ENCODE measurements at regions not wholly inside any gene's neighbourhood (a gene's known extent, or its start where the extent isn't known, plus 50 kb on each side); places are given as distances from the start of the nearest gene placed in this dataset.

- no peak for DNase-seq (ENCODE audit: low read depth, low spot score)
- TF ChIP-seq, protein P1, sequence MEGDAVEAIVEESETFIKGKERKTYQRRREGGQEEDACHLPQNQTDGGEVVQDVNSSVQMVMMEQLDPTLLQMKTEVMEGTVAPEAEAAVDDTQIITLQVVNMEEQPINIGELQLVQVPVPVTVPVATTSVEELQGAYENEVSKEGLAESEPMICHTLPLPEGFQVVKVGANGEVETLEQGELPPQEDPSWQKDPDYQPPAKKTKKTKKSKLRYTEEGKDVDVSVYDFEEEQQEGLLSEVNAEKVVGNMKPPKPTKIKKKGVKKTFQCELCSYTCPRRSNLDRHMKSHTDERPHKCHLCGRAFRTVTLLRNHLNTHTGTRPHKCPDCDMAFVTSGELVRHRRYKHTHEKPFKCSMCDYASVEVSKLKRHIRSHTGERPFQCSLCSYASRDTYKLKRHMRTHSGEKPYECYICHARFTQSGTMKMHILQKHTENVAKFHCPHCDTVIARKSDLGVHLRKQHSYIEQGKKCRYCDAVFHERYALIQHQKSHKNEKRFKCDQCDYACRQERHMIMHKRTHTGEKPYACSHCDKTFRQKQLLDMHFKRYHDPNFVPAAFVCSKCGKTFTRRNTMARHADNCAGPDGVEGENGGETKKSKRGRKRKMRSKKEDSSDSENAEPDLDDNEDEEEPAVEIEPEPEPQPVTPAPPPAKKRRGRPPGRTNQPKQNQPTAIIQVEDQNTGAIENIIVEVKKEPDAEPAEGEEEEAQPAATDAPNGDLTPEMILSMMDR (conservative IDR thresholded peaks at IDR 0.05): no peak
- peaks cover 4% of the 10 kb centered on the region for H3K9me3 Mint-ChIP-seq
- H3K27ac Mint-ChIP-seq (ENCODE audit: unreplicated experiment): no peak overlapping the region
- no peaks in the 10 kb centered on the region for H3K4me1 Mint-ChIP-seq
- H3K4me3 Mint-ChIP-seq: no peak overlapping the region
- no peaks in the 10 kb centered on the region for H3K36me3 Mint-ChIP-seq (ENCODE audit: low read depth)
- H3K27me3 Mint-ChIP-seq (ENCODE audit: low read depth): no peaks in the 10 kb centered on the region
These were observed 334.5 kb downstream of the C11orf87 start for GRCh38 chr11:109756521-109756920.

DNA sequence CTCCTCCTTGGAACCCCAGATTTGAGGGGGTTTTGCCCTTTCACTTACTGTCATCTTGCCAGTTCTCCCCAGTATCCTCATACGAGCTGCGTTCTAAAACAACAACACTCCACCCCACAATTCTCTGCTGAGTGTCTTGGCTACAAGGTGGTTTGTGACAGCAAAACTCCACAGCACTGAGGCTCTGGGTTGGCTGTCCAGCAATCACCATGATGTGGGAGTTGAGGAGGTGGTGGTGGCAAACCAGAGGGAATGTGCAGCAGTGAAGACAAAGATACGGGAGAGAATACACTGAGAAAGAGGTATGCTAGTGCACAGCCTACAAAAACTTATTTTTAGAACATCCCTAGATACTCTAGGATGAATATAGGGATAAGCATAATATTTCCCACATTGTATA is 335.0 kb downstream of the C11orf87 start:
- Mint-ChIP-seq H3K27ac (ENCODE audit: unreplicated experiment) (no peak overlapping the region), H3K4me3 (no peak overlapping the region), H3K4me1 (no peaks in the 10 kb centered on the region), H3K36me3 (ENCODE audit: low read depth) (no peaks in the 10 kb centered on the region), H3K9me3 (peaks cover 4% of the 10 kb centered on the region), H3K27me3 (ENCODE audit: low read depth) (no peaks in the 10 kb centered on the region)
- no peak for DNase-seq (ENCODE audit: low read depth, low spot score)
- TF ChIP-seq, protein P1 (conservative IDR thresholded peaks at IDR 0.05): no peak

DNA sequence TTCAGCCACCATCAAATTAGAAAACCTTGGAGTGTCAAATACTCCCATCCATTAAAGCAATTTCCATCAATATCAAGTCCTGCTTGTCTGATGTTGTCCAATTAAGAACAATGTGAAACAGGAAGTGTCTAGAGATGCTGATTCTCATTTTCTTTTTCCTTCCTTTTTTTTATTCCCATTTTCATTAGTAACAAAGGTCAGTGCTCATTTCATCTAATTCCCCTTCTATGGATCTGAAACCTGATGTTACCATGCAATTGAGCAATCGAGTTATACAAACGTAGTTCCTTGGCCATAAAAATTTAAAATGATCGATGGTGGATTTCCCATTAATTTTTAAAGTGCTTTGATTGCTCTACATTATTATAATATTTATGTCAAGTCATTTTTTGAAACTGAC is 330.6 kb upstream of the ZC3H12C start:
- TF ChIP-seq, protein P1 (conservative IDR thresholded peaks at IDR 0.05): no peak
- no peak overlapping the region for H3K27ac Mint-ChIP-seq (ENCODE audit: unreplicated experiment)
- no peaks in the 10 kb centered on the region for H3K4me1 Mint-ChIP-seq
- no peaks in the 10 kb centered on the region for H3K36me3 Mint-ChIP-seq (ENCODE audit: low read depth)
- peaks cover 4% of the 10 kb centered on the region for H3K9me3 Mint-ChIP-seq
- no peak overlapping the region for H3K4me3 Mint-ChIP-seq
- no peaks in the 10 kb centered on the region for H3K27me3 Mint-ChIP-seq (ENCODE audit: low read depth)
- DNase-seq (ENCODE audit: low read depth, low spot score): no peak

- Mint-ChIP-seq H3K27me3 (ENCODE audit: low read depth) (no peaks in the 10 kb centered on the region), H3K27ac (ENCODE audit: unreplicated experiment) (no peak overlapping the region), H3K4me1 (no peaks in the 10 kb centered on the region), H3K4me3 (no peak overlapping the region), H3K36me3 (ENCODE audit: low read depth) (no peaks in the 10 kb centered on the region), H3K9me3 (no peaks in the 10 kb centered on the region)
- DNase-seq (ENCODE audit: low read depth, low spot score): no peak
- TF ChIP-seq, protein P1 (conservative IDR thresholded peaks at IDR 0.05): no peak
These were observed 327.4 kb upstream of the ZC3H12C start for GRCh38 chr11:109765709-109766311.

GRCh38 chr11:109769858-109770257 is 323.3 kb upstream of the ZC3H12C start:
- Mint-ChIP-seq H3K27me3 (ENCODE audit: low read depth) (no peaks in the 10 kb centered on the region), H3K27ac (ENCODE audit: unreplicated experiment) (no peak overlapping the region), H3K9me3 (no peaks in the 10 kb centered on the region), H3K4me1 (peaks cover 8% of the 10 kb centered on the region), H3K36me3 (ENCODE audit: low read depth) (no peaks in the 10 kb centered on the region), H3K4me3 (no peak overlapping the region)
- TF ChIP-seq, protein P1 (conservative IDR thresholded peaks at IDR 0.05): no peak
- DNase-seq (ENCODE audit: low read depth, low spot score): no peak

Measured in neural crest cell (in vitro differentiated cells).